GM21423 (cell line): ENCODE measurements at regions not wholly inside any gene's neighbourhood (a gene's known extent, or its start where the extent isn't known, plus 50 kb on each side); places are given as distances from the start of the nearest gene placed in this dataset.
"Not testable (repeated sequence)": the region's sequence is repeated elsewhere in the genome, so short reads cannot be mapped to it uniquely, and the experiment has no call there.

ENCODE experiments used
- ATAC-seq: cut with Tn5 transposase; IDR thresholded peaks from one replicate; pipeline ENCODE4 v1.9.1; 2021; ENCODE audit warnings: mild to moderate bottlenecking, moderate library complexity; ENCODE audit not compliant: unreplicated experiment

GRCh38 chr11:42906226-42906625 lies 405.6 kb upstream of the API5 start:
- ATAC-seq, result no peak

GRCh38 chr11:42913731-42914130 lies 398.1 kb upstream of the API5 start:
- ATAC-seq, result no peak

GRCh38 chr11:42923651-42924050 lies 388.1 kb upstream of the API5 start:
- ATAC-seq, result no peak

GRCh38 chr11:42925916-42926315 lies 385.9 kb upstream of the API5 start:
- ATAC-seq, result no peak

- ATAC-seq, result no peak
These were observed 364.4 kb upstream of the API5 start for GRCh38 chr11:42947405-42947804.

GRCh38 chr11:42949738-42950376 lies 361.9 kb upstream of the API5 start:
- ATAC-seq, result not testable (repeated sequence)

- no peak for ATAC-seq
These were observed 360.5 kb upstream of the API5 start for GRCh38 chr11:42951266-42951665.

- ATAC-seq, result no peak
These were observed 354.0 kb upstream of the API5 start for GRCh38 chr11:42957831-42958230.

- no peak for ATAC-seq
These were observed 353.2 kb upstream of the API5 start for GRCh38 chr11:42958635-42959034.

GRCh38 chr11:42960521-42961088 lies 351.2 kb upstream of the API5 start:
- no peak for ATAC-seq

GRCh38 chr11:42967653-42968052 lies 344.1 kb upstream of the API5 start:
- ATAC-seq, result no peak

- ATAC-seq, result no peak
These were observed 339.1 kb upstream of the API5 start for GRCh38 chr11:42972741-42973140.

- no peak for ATAC-seq
These were observed 337.2 kb upstream of the API5 start for GRCh38 chr11:42974510-42975179.

GRCh38 chr11:42975180-42975529 lies 336.6 kb upstream of the API5 start:
- no peak for ATAC-seq

GRCh38 chr11:42976636-42977217 lies 335.1 kb upstream of the API5 start:
- no peak for ATAC-seq

- no peak for ATAC-seq
These were observed 319.2 kb upstream of the API5 start for GRCh38 chr11:42992594-42992993.

- no peak for ATAC-seq
These were observed 315.1 kb upstream of the API5 start for GRCh38 chr11:42996421-42997307.

- not testable (repeated sequence) for ATAC-seq
These were observed 306.9 kb upstream of the API5 start for GRCh38 chr11:43004879-43005278.

GRCh38 chr11:43010042-43010441 lies 301.8 kb upstream of the API5 start:
- no peak for ATAC-seq

- no peak for ATAC-seq
These were observed 299.2 kb upstream of the API5 start for GRCh38 chr11:43012606-43013005.

- no peak for ATAC-seq
These were observed 290.3 kb upstream of the API5 start for GRCh38 chr11:43021466-43021865.
